ENCODE measurements at regions not wholly inside any gene's neighbourhood (a gene's known extent, or its start where the extent isn't known, plus 50 kb on each side); places are given as distances from the start of the nearest gene placed in this dataset.

- TF ChIP-seq CTCF (IDR thresholded peaks at IDR 0.05 in 8 of 11, conservative IDR thresholded peaks at IDR 0.05 in 3 of 11): no peak
- no peak for TF ChIP-seq POLR2A (IDR thresholded peaks at IDR 0.05)
Measured at GRCh38 chr20:56166781-56167465, 81.6 kb upstream of the MC3R start.

Data from spleen (tissue), 7 donors.